Hepatocyte (in vitro differentiated cells): ENCODE measurements at regions not wholly inside any gene's neighbourhood (a gene's known extent, or its start where the extent isn't known, plus 50 kb on each side); places are given as distances from the start of the nearest gene placed in this dataset.

Experiments used
- CTCF ChIP-seq: fragments of 200-600 bp; sonication (generic); IDR thresholded peaks from 2 replicates; pipeline ENCODE4 v1.5.1; 2016; ENCODE audit warnings: antibody characterized with exemption, mild to moderate bottlenecking; ENCODE audit not compliant: poor library complexity
- EZH2 ChIP-seq: fragments of 200-600 bp; sonication (generic); IDR thresholded peaks from 2 replicates; pipeline ENCODE4 v1.6.1; 2016; ENCODE audit warnings: antibody characterized with exemption, mild to moderate bottlenecking, borderline replicate concordance
- EZH2phosphoT487 ChIP-seq: fragments of 200-600 bp; sonication (generic); IDR thresholded peaks from one replicate; pipeline ENCODE4 v1.6.1; 2018; ENCODE audit warnings: antibody characterized with exemption, mild to moderate bottlenecking, low read depth, moderate library complexity; ENCODE audit not compliant: unreplicated experiment, severe bottlenecking

GRCh38 chr6:156455847-156456246, 321.3 kb upstream of the ARID1B start:
- no peak for TF ChIP-seq CTCF
- TF ChIP-seq EZH2: no peak
- no peak for TF ChIP-seq EZH2phosphoT487
